Myocyte (in vitro differentiated cells): ENCODE measurements at regions not wholly inside any gene's neighbourhood (a gene's known extent, or its start where the extent isn't known, plus 50 kb on each side); places are given as distances from the start of the nearest gene placed in this dataset.

Experiments used
- DNase-seq: peaks from one replicate; pipeline ENCODE4 v3.0.0-alpha.2; 2012; ENCODE audit warnings: low read depth

- no peak for DNase-seq
Observed at GRCh38 chr3:70580021-70580420, 267.6 kb upstream of the MDFIC2 start.

- no peak for DNase-seq
Observed at GRCh38 chr3:70571696-70572095, 259.3 kb upstream of the MDFIC2 start.

GRCh38 chr3:70570584-70570983, 258.1 kb upstream of the MDFIC2 start:
- DNase-seq, result no peak

- no peak for DNase-seq
Observed at GRCh38 chr3:70568626-70569025, 256.2 kb upstream of the MDFIC2 start.

GRCh38 chr3:70565861-70566260, 253.4 kb upstream of the MDFIC2 start:
- DNase-seq, result no peak

- no peak for DNase-seq
Observed at GRCh38 chr3:70564552-70564951, 252.1 kb upstream of the MDFIC2 start.

GRCh38 chr3:70561796-70562195, 249.4 kb upstream of the MDFIC2 start:
- DNase-seq, result no peak

GRCh38 chr3:70558956-70559355, 246.5 kb upstream of the MDFIC2 start:
- DNase-seq, result no peak

- DNase-seq, result no peak
Observed at GRCh38 chr3:70557976-70558375, 245.5 kb upstream of the MDFIC2 start.

- no peak for DNase-seq
Observed at GRCh38 chr3:70556056-70556455, 243.6 kb upstream of the MDFIC2 start.

GRCh38 chr3:70554170-70554569, 241.7 kb upstream of the MDFIC2 start:
- DNase-seq, result no peak

GRCh38 chr3:70550723-70551319, 238.4 kb upstream of the MDFIC2 start:
- DNase-seq, result peak; percentile 72

- no peak for DNase-seq
Observed at GRCh38 chr3:70546679-70547078, 234.2 kb upstream of the MDFIC2 start.

GRCh38 chr3:70543493-70543892, 231.1 kb upstream of the MDFIC2 start:
- DNase-seq, result no peak

- no peak for DNase-seq
Observed at GRCh38 chr3:70539908-70540307, 227.5 kb upstream of the MDFIC2 start.

GRCh38 chr3:70532806-70533205, 220.4 kb upstream of the MDFIC2 start:
- DNase-seq, result no peak

GRCh38 chr3:70531838-70532489, 219.5 kb upstream of the MDFIC2 start:
- no peak for DNase-seq

- DNase-seq, result peak; percentile 45
Observed at GRCh38 chr3:70531063-70531657, 218.7 kb upstream of the MDFIC2 start.

- no peak for DNase-seq
Observed at GRCh38 chr3:70530626-70531025, 218.2 kb upstream of the MDFIC2 start.

GRCh38 chr3:70527026-70527425, 214.6 kb upstream of the MDFIC2 start:
- no peak for DNase-seq

- no peak for DNase-seq
Observed at GRCh38 chr3:70519913-70520659, 207.6 kb upstream of the MDFIC2 start.

GRCh38 chr3:70519026-70519425, 206.6 kb upstream of the MDFIC2 start:
- no peak for DNase-seq
